ENCODE measurements at regions not wholly inside any gene's neighbourhood (a gene's known extent, or its start where the extent isn't known, plus 50 kb on each side); places are given as distances from the start of the nearest gene placed in this dataset.

DNA sequence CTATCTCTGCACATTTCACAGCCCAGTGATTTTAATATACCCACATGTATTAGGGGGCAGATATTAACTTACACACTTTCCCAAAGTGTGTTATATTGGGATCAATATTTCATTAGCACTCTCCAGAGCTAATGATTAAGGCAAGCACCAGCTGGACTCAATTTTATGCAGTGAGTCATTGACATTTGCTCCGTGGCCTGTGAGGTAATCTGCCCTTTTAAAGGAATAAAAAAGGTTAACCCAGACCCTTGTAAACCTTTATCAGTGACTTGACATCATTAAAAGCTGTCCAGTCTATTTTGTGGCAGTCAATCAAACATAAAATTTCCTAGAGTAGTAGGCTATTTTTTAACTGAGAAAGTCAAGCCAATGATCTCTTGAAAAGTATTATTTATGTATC is 1870.4 kb upstream of the CELF4 start (continued):
- TF ChIP-seq, protein P1, sequence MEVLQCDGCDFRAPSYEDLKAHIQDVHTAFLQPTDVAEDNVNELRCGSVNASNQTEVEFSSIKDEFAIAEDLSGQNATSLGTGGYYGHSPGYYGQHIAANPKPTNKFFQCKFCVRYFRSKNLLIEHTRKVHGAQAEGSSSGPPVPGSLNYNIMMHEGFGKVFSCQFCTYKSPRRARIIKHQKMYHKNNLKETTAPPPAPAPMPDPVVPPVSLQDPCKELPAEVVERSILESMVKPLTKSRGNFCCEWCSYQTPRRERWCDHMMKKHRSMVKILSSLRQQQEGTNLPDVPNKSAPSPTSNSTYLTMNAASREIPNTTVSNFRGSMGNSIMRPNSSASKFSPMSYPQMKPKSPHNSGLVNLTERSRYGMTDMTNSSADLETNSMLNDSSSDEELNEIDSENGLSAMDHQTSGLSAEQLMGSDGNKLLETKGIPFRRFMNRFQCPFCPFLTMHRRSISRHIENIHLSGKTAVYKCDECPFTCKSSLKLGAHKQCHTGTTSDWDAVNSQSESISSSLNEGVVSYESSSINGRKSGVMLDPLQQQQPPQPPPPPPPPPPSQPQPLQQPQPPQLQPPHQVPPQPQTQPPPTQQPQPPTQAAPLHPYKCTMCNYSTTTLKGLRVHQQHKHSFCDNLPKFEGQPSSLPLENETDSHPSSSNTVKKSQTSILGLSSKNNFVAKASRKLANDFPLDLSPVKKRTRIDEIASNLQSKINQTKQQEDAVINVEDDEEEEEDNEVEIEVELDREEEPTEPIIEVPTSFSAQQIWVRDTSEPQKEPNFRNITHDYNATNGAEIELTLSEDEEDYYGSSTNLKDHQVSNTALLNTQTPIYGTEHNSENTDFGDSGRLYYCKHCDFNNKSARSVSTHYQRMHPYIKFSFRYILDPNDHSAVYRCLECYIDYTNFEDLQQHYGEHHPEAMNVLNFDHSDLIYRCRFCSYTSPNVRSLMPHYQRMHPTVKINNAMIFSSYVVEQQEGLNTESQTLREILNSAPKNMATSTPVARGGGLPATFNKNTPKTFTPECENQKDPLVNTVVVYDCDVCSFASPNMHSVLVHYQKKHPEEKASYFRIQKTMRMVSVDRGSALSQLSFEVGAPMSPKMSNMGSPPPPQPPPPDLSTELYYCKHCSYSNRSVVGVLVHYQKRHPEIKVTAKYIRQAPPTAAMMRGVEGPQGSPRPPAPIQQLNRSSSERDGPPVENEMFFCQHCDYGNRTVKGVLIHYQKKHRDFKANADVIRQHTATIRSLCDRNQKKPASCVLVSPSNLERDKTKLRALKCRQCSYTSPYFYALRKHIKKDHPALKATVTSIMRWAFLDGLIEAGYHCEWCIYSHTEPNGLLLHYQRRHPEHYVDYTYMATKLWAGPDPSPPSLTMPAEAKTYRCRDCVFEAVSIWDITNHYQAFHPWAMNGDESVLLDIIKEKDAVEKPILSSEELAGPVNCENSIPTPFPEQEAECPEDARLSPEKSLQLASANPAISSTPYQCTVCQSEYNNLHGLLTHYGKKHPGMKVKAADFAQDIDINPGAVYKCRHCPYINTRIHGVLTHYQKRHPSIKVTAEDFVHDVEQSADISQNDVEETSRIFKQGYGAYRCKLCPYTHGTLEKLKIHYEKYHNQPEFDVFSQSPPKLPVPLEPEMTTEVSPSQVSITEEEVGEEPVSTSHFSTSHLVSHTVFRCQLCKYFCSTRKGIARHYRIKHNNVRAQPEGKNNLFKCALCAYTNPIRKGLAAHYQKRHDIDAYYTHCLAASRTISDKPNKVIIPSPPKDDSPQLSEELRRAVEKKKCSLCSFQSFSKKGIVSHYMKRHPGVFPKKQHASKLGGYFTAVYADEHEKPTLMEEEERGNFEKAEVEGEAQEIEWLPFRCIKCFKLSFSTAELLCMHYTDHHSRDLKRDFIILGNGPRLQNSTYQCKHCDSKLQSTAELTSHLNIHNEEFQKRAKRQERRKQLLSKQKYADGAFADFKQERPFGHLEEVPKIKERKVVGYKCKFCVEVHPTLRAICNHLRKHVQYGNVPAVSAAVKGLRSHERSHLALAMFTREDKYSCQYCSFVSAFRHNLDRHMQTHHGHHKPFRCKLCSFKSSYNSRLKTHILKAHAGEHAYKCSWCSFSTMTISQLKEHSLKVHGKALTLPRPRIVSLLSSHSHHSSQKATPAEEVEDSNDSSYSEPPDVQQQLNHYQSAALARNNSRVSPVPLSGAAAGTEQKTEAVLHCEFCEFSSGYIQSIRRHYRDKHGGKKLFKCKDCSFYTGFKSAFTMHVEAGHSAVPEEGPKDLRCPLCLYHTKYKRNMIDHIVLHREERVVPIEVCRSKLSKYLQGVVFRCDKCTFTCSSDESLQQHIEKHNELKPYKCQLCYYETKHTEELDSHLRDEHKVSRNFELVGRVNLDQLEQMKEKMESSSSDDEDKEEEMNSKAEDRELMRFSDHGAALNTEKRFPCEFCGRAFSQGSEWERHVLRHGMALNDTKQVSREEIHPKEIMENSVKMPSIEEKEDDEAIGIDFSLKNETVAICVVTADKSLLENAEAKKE (CRISPR knock-in tag; IDR thresholded peaks at IDR 0.05) = no peak

DNA sequence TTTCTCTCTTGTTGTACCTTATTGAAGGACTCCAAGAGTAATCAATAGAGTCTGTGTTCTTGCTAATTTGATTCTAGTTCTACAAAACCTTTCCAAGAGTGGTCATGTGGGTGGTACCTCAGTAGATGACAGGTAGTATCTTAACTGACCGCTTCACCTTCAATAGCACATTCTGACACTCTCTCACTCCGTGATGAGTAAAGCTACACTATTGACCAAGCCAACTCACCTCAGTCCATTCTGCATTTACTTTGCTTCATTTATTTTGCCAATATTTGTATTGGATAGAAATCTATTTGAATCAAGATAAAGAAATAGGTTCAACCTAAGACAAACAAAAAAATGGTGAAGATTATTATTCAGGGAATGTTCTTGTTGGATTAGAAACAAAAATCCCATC is 1869.6 kb upstream of the CELF4 start:
- H3K79me2 ChIP-seq (replicated peaks; ENCODE audit: insufficient read depth) = no peaks in the 10 kb centered on the region
- no peaks in the 10 kb centered on the region for H3K4me1 ChIP-seq (ENCODE audit: insufficient read depth)
- no peaks in the 10 kb centered on the region for H3K27me3 ChIP-seq (ENCODE audit: insufficient read depth)
- H2AFZ ChIP-seq = no peak overlapping the region
- ATAC-seq = no peak
- H3K36me3 ChIP-seq (ENCODE audit: insufficient read depth) = no peaks in the 10 kb centered on the region
- no peaks in the 10 kb centered on the region for H3K9me2 ChIP-seq (ENCODE audit: insufficient read depth)
- Mint-ChIP-seq H3K27ac (no peak overlapping the region), H3K4me3 (no peak overlapping the region), H3K36me3 (ENCODE audit: low read depth) (no peaks in the 10 kb centered on the region; the same call in 2 of the 3 replicates), H3K27me3 (ENCODE audit: insufficient read depth, low read depth, poor library complexity) (peaks cover 5% of the 10 kb centered on the region), H3K9me3 (peaks cover 9% of the 10 kb centered on the region; the same call in 2 of the 3 replicates), H3K4me1 (no peaks in the 10 kb centered on the region)
- no peaks in the 10 kb centered on the region for H3F3A ChIP-seq (replicated peaks; ENCODE audit: low read depth)
- H4K20me1 ChIP-seq (replicated peaks; ENCODE audit: insufficient read depth) = no peaks in the 10 kb centered on the region
- H3K27ac ChIP-seq (ENCODE audit: low read depth) = no peak overlapping the region
- DNase-seq (ENCODE audit: low spot score) = no peak
- H3K4me3 ChIP-seq = no peak overlapping the region
- H3K4me2 ChIP-seq = no peak overlapping the region
- TF ChIP-seq NANOG (IDR thresholded peaks at IDR 0.05; ENCODE audit: borderline replicate concordance) (no peak), STAT1 (IDR thresholded peaks at IDR 0.05; ENCODE audit: unreplicated experiment) (no peak), ZNF331 (CRISPR knock-in tag; IDR thresholded peaks at IDR 0.05; ENCODE audit: low read depth) (no peak), JUNB (IDR thresholded peaks at IDR 0.05; ENCODE audit: unreplicated experiment) (no peak), EZH2phosphoT487 (IDR thresholded peaks at IDR 0.05; ENCODE audit: unreplicated experiment) (no peak), EZH2 (IDR thresholded peaks at IDR 0.05; ENCODE audit: low read depth, unreplicated experiment) (no peak), CREB1 (CRISPR knock-in tag; IDR thresholded peaks at IDR 0.05; ENCODE audit: low read depth) (no peak), ZNF114 (CRISPR knock-in tag; IDR thresholded peaks at IDR 0.05) (no peak)
- TF ChIP-seq, protein P2, sequence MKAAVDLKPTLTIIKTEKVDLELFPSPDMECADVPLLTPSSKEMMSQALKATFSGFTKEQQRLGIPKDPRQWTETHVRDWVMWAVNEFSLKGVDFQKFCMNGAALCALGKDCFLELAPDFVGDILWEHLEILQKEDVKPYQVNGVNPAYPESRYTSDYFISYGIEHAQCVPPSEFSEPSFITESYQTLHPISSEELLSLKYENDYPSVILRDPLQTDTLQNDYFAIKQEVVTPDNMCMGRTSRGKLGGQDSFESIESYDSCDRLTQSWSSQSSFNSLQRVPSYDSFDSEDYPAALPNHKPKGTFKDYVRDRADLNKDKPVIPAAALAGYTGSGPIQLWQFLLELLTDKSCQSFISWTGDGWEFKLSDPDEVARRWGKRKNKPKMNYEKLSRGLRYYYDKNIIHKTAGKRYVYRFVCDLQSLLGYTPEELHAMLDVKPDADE (IDR thresholded peaks at IDR 0.05) = no peak
- TF ChIP-seq, protein P3, sequence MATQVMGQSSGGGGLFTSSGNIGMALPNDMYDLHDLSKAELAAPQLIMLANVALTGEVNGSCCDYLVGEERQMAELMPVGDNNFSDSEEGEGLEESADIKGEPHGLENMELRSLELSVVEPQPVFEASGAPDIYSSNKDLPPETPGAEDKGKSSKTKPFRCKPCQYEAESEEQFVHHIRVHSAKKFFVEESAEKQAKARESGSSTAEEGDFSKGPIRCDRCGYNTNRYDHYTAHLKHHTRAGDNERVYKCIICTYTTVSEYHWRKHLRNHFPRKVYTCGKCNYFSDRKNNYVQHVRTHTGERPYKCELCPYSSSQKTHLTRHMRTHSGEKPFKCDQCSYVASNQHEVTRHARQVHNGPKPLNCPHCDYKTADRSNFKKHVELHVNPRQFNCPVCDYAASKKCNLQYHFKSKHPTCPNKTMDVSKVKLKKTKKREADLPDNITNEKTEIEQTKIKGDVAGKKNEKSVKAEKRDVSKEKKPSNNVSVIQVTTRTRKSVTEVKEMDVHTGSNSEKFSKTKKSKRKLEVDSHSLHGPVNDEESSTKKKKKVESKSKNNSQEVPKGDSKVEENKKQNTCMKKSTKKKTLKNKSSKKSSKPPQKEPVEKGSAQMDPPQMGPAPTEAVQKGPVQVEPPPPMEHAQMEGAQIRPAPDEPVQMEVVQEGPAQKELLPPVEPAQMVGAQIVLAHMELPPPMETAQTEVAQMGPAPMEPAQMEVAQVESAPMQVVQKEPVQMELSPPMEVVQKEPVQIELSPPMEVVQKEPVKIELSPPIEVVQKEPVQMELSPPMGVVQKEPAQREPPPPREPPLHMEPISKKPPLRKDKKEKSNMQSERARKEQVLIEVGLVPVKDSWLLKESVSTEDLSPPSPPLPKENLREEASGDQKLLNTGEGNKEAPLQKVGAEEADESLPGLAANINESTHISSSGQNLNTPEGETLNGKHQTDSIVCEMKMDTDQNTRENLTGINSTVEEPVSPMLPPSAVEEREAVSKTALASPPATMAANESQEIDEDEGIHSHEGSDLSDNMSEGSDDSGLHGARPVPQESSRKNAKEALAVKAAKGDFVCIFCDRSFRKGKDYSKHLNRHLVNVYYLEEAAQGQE (IDR thresholded peaks at IDR 0.05; ENCODE audit: unreplicated experiment) = no peak
- TF ChIP-seq, protein P4, sequence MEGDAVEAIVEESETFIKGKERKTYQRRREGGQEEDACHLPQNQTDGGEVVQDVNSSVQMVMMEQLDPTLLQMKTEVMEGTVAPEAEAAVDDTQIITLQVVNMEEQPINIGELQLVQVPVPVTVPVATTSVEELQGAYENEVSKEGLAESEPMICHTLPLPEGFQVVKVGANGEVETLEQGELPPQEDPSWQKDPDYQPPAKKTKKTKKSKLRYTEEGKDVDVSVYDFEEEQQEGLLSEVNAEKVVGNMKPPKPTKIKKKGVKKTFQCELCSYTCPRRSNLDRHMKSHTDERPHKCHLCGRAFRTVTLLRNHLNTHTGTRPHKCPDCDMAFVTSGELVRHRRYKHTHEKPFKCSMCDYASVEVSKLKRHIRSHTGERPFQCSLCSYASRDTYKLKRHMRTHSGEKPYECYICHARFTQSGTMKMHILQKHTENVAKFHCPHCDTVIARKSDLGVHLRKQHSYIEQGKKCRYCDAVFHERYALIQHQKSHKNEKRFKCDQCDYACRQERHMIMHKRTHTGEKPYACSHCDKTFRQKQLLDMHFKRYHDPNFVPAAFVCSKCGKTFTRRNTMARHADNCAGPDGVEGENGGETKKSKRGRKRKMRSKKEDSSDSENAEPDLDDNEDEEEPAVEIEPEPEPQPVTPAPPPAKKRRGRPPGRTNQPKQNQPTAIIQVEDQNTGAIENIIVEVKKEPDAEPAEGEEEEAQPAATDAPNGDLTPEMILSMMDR (conservative IDR thresholded peaks at IDR 0.05; ENCODE audit: low read depth in 2 of 2) = no peak

Measured in GM23338 (cell line).